OCI-LY7 (cell line): ENCODE measurements at regions not wholly inside any gene's neighbourhood (a gene's known extent, or its start where the extent isn't known, plus 50 kb on each side); places are given as distances from the start of the nearest gene placed in this dataset.

ENCODE experiments used
- CTCF ChIP-seq: fragments of 200-600 bp; sonication (generic); conservative IDR thresholded peaks from 2 replicates; pipeline ENCODE4 v1.5.1; 2014; ENCODE audit warnings: mild to moderate bottlenecking, antibody characterized with exemption, low read length, moderate library complexity, mixed read lengths
- EZH2phosphoT487 ChIP-seq: fragments of 200-600 bp; sonication (generic); IDR thresholded peaks from 2 replicates; pipeline ENCODE4 v1.6.1; 2018; ENCODE audit warnings: low read depth, borderline replicate concordance, mild to moderate bottlenecking, mixed run types, antibody characterized with exemption, low read length, moderate library complexity, mixed read lengths

GRCh38 chr5:3185488-3185887 lies 410.1 kb upstream of the IRX1 start:
- TF ChIP-seq CTCF (no peak), EZH2phosphoT487 (no peak)
